AG04449 (cell line): ENCODE measurements at regions not wholly inside any gene's neighbourhood (a gene's known extent, or its start where the extent isn't known, plus 50 kb on each side); places are given as distances from the start of the nearest gene placed in this dataset.

Experiments used
- CTCF ChIA-PET: fragments of 350-600 bp; formaldehyde crosslinking; extraction: SDS; loops from one replicate; lab custom pipeline; 2021; ENCODE audit warnings: antibody characterized with exemption; lab: Yijun Ruan, JAX
- POLR2A ChIA-PET: fragments of 400-600, 350-600 bp; formaldehyde crosslinking; extraction: SDS; loops from one replicate; lab custom pipeline; 2020; ENCODE audit warnings: antibody characterized with exemption, inconsistent platforms; lab: Yijun Ruan, JAX
- DNase-seq: peaks from one replicate; pipeline ENCODE4 v3.0.0-alpha.2; 2010; ENCODE audit warnings: low read depth, low spot score
- H3K4me3 ChIP-seq: 2 replicates; pipeline ENCODE4 v1.5.1; 2011; ENCODE audit warnings: low read depth, mild to moderate bottlenecking, control low read depth, low read length
- TF ChIP-seq, protein P1 (sequence below): IDR thresholded peaks from one replicate; pipeline ENCODE4 v1.5.1; 2011; ENCODE audit warnings: mild to moderate bottlenecking, moderate library complexity, low read length, control low read depth, inconsistent platforms; ENCODE audit not compliant: insufficient read depth; ENCODE audit errors: missing control alignments

DNA sequence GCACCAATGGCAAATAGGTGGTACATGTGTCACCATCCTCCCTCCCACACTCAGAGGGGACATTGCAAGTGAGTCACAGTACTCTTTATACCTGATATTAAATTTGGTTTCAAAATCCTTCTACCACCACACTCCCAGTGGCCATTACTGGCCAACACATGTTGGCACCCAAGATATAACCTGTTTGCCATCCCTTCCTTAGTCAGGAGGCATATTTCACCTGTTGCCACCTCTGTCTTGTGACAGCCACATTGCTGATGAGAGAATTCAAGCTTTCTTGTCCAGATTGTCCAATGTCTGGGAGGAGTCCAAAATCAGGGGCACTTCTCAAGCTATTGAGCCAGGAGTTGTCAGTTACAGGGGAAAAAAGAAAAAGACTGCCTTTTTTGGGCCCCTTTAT, 80.2 kb upstream of the WWC1 start:
- CTCF ChIA-PET: interaction anchor here (1.0 to 1.1 kb wide), 2 partner anchors 9 to 11 kb away, joined by 3 to 15 read pairs; no protein-coding TSS in a partner anchor
- TF ChIP-seq, protein P1, sequence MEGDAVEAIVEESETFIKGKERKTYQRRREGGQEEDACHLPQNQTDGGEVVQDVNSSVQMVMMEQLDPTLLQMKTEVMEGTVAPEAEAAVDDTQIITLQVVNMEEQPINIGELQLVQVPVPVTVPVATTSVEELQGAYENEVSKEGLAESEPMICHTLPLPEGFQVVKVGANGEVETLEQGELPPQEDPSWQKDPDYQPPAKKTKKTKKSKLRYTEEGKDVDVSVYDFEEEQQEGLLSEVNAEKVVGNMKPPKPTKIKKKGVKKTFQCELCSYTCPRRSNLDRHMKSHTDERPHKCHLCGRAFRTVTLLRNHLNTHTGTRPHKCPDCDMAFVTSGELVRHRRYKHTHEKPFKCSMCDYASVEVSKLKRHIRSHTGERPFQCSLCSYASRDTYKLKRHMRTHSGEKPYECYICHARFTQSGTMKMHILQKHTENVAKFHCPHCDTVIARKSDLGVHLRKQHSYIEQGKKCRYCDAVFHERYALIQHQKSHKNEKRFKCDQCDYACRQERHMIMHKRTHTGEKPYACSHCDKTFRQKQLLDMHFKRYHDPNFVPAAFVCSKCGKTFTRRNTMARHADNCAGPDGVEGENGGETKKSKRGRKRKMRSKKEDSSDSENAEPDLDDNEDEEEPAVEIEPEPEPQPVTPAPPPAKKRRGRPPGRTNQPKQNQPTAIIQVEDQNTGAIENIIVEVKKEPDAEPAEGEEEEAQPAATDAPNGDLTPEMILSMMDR: no peak
- no peak for DNase-seq
- POLR2A ChIA-PET: no interaction called here
- no peak overlapping the region for H3K4me3 ChIP-seq

DNA sequence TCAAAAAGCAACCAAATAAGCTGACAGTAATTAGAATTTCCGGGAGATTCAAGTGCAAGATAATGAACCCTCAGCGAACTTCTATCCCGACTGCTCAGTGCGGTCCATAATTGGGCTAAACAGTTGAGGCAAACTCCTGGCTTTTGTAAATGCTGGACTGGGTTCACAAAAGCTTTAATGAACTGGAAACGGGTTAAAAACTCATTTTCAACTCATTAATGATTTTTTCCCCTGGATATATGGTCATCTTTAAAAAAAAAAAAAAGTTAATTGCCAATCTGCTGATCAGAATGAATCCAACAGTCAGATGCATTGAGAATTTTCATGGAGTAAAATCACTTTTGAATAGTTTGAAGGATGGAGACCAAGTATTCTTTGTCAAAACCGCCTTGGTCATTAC, 79.5 kb upstream of the WWC1 start:
- TF ChIP-seq, protein P1: no peak
- CTCF ChIA-PET: interaction anchor here (0.7 to 1.1 kb wide), 4 partner anchors 8 to 636 kb away, joined by 3 to 15 read pairs (median 3); no protein-coding TSS in a partner anchor

DNA sequence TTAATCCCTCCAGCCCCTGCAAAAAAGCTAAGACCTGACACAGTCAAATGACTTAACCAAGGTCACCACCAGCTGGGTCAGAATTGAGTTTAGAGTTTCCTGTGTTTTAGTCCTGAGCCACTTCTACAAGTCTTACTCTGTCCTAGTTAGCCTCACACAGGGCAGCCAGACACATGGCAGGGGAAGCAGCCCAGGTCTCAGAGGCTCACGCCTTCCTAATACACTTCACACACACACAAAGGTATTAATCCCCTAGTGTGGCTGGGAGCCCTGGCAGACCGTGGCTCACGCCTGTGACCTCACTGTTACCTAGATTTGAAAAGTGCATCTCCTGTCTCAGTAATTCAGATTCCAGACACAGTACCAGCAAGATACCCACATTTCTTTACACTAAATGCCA, 77.4 kb upstream of the WWC1 start:
- CTCF ChIA-PET: interaction anchor here (0.8 to 1.6 kb wide), 3 partner anchors 9 to 22 kb away, joined by 3 to 4 read pairs (median 4); no protein-coding TSS in a partner anchor
- DNase-seq: no peak
- POLR2A ChIA-PET: no interaction called here
- H3K4me3 ChIP-seq: no peak overlapping the region
- TF ChIP-seq, protein P1: no peak

More for the DNA sequence above, 79.5 kb upstream of the WWC1 start:
- no peak for DNase-seq
- H3K4me3 ChIP-seq: no peak overlapping the region
- POLR2A ChIA-PET: no interaction called here

DNA sequence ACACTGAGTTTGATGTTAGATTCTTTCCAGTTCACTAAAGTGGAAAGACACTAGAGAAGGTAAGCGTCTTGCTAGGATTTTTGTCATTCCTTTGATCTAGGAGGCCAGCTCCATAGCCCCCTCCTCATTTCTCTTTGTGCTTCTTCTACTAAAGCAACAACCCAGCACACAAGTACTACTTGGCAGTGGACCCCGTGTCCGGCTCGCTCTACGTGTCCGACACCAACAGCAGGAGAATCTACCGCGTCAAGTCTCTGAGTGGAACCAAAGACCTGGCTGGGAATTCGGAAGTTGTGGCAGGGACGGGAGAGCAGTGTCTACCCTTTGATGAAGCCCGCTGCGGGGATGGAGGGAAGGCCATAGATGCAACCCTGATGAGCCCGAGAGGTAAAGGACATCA, 76.6 kb upstream of the WWC1 start:
- TF ChIP-seq, protein P1: no peak
- DNase-seq: no peak
- POLR2A ChIA-PET: no interaction called here
- CTCF ChIA-PET: interaction anchor here (0.8 to 1.6 kb wide), 2 partner anchors 9 to 21 kb away, joined by 3 to 4 read pairs; no protein-coding TSS in a partner anchor
- no peak overlapping the region for H3K4me3 ChIP-seq

DNA sequence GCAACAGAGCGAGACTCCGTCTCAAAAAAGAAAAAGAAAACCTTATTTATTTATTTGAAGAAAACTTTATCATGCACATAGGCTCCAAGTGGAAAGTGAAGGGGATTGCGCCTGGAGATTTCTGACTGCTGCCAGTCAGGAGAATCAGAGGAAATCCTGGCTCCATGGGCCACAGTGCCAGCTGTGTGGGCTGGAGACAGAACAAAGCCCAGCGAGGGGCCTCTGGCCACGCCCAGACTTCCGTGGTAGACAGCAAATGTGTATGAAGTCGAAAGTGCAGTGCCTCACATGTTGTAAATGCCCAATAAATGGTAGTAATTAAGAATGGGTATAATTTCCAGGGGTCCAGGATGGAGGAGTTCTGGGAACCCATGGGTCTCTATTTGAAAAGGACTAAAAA, 75.8 kb upstream of the WWC1 start:
- POLR2A ChIA-PET: no interaction called here
- DNase-seq: no peak
- CTCF ChIA-PET: interaction anchor here (1.6 kb wide), 2 partner anchors 8 to 102 kb away, joined by 4 to 5 read pairs; no protein-coding TSS in a partner anchor
- TF ChIP-seq, protein P1: no peak
- H3K4me3 ChIP-seq: no peak overlapping the region

DNA sequence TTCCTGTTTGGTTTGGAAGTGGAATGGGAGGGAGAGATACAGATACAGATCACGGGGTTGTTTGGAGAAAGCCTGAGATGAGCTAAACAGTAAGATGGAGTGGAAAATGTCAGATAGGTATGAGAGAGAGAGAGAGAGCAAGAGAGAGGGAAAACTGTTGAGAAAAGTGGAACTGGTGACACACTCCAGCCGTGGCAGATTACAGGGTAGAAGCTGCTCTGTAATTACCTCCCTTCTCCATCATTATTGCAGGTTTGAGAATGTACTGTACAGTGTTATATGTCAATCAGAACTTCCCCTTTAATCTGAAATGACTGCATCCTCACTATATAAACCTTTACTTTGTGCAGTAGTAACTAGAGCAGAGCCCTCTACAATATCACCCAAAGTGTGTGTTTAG, 74.5 kb upstream of the WWC1 start:
- ChIA-PET CTCF (interaction anchor here (0.9 to 1.7 kb wide), 5 partner anchors 10 to 181 kb away, joined by 3 to 6 read pairs (median 3); no protein-coding TSS in a partner anchor), POLR2A (no interaction called here)
- DNase-seq: no peak
- no peak overlapping the region for H3K4me3 ChIP-seq
- TF ChIP-seq, protein P1: no peak
